H1 (cell line): ENCODE measurements at regions not wholly inside any gene's neighbourhood (a gene's known extent, or its start where the extent isn't known, plus 50 kb on each side); places are given as distances from the start of the nearest gene placed in this dataset.

ENCODE experiments used
- CTCF ChIA-PET: fragments of 300-600 bp; sonication (Branson Sonifier 250); formaldehyde crosslinking; loops from one replicate; lab custom pipeline; 2021; ENCODE audit not compliant: partially characterized antibody; lab: Charles Lee
- POLR2A ChIA-PET: fragments of 300-600 bp; sonication (Branson Sonifier 250); formaldehyde crosslinking; loops from one replicate; lab custom pipeline; 2021; ENCODE audit warnings: inconsistent platforms; ENCODE audit not compliant: partially characterized antibody; lab: Charles Lee
- DNase-seq, 2 experiments: peaks; one replicate each; pipeline versions ENCODE4 v3.0.0 to v3.0.0-alpha.2; 2010 to 2022; ENCODE audit warnings: low spot score in 2 of 2, low read depth in 1 of 2, mixed read lengths in 1 of 2
- FAIRE-seq: peaks from 2 replicates; lab custom pipeline; 2011; peaks lifted over from hg19 to GRCh38; lab: Jason Lieb, UNC
- H2AFZ ChIP-seq: 2 replicates; pipeline ENCODE4 v1.8.1; 2012; ENCODE audit warnings: low read length, inconsistent platforms
- H2AK5ac ChIP-seq: 2 replicates; pipeline ENCODE4 v1.6.1; 2013; ENCODE audit warnings: low read depth, low read length
- H2BK120ac ChIP-seq: replicated peaks from 2 replicates; pipeline ENCODE3; 2013; ENCODE audit warnings: low read depth, low read length, inconsistent platforms
- H2BK12ac ChIP-seq: 2 replicates; pipeline ENCODE4 v1.6.1; 2013; ENCODE audit warnings: low read depth, low read length
- H2BK15ac ChIP-seq: 2 replicates; pipeline ENCODE4 v1.6.1; 2013; ENCODE audit warnings: low read length
- H2BK20ac ChIP-seq: 2 replicates; pipeline ENCODE4 v1.6.1; 2013; ENCODE audit warnings: low read length
- H2BK5ac ChIP-seq: 2 replicates; pipeline ENCODE4 v1.6.1; 2013; ENCODE audit warnings: low read depth, low read length
- H3K14ac ChIP-seq: 2 replicates; pipeline ENCODE4 v1.6.1; 2013; ENCODE audit warnings: inconsistent platforms; ENCODE audit not compliant: insufficient read length
- H3K18ac ChIP-seq: 2 replicates; pipeline ENCODE4 v1.6.1; 2013; ENCODE audit warnings: low read length; ENCODE audit errors: extremely low read depth
- H3K23ac ChIP-seq: 2 replicates; pipeline ENCODE4 v1.6.1; 2013; ENCODE audit warnings: inconsistent platforms; ENCODE audit not compliant: insufficient read length
- H3K23me2 ChIP-seq: 2 replicates; pipeline ENCODE4 v1.6.1; 2013; ENCODE audit warnings: low read depth, low read length
- H3K27ac ChIP-seq: 2 replicates; pipeline ENCODE4 v1.6.1; 2011; ENCODE audit warnings: low read depth, low read length, inconsistent platforms
- H3K27me3 ChIP-seq, 4 experiments: replicated peaks in 1 of 4; 1 replicate in 1 of 4; 2 replicates in 3 of 4; pipeline versions ENCODE4 v1.6.1 to v1.8.1; 2011 to 2013; ENCODE audit warnings: low read length in 3 of 4, mild to moderate bottlenecking in 3 of 4, inconsistent platforms in 2 of 4, mixed read lengths in 2 of 4, moderate library complexity in 1 of 4; ENCODE audit not compliant: control insufficient read depth in 3 of 4, insufficient read depth in 3 of 4; ENCODE audit errors: extremely low read depth in 1 of 4
- H3K36me3 ChIP-seq, 4 experiments: 2 replicates each; pipeline versions ENCODE4 v1.6.1 to v1.8.1; 2011 to 2013; ENCODE audit warnings: mild to moderate bottlenecking in 4 of 4, low read length in 3 of 4, moderate library complexity in 2 of 4, control low read depth in 1 of 4, inconsistent platforms in 1 of 4; ENCODE audit not compliant: insufficient read depth in 4 of 4, control insufficient read depth in 2 of 4
- H3K4ac ChIP-seq: replicated peaks from 2 replicates; pipeline ENCODE3; 2013; ENCODE audit warnings: low read length, low read depth, mixed read lengths, inconsistent platforms; ENCODE audit not compliant: insufficient read length
- H3K4me1 ChIP-seq, 4 experiments: replicated peaks in 1 of 4; 1 replicate in 1 of 4; 2 replicates in 3 of 4; pipeline versions ENCODE4 v1.6.1 to v1.8.1; 2011 to 2013; ENCODE audit warnings: low read length in 3 of 4, inconsistent platforms in 2 of 4, mixed read lengths in 1 of 4; ENCODE audit not compliant: insufficient read depth in 4 of 4, control insufficient read depth in 3 of 4
- H3K4me2 ChIP-seq, 2 experiments: 2 replicates each; pipeline versions ENCODE4 v1.6.1 to v1.8.1; 2011 to 2013; ENCODE audit warnings: low read depth in 2 of 2, low read length in 2 of 2, control low read depth in 1 of 2, inconsistent platforms in 1 of 2, mild to moderate bottlenecking in 1 of 2; ENCODE audit not compliant: insufficient read depth in 1 of 2
- H3K4me3 ChIP-seq, 4 experiments: fragments of 200-600, 300-600 bp in 1 of 4; sonication (generic), shearing (Covaris generic), sonication (Bioruptor Twin) in 1 of 4; 2 replicates each; pipeline versions ENCODE4 v1.5.1 to v1.8.1; 2011 to 2016; ENCODE audit warnings: low read length in 4 of 4, low read depth in 3 of 4, control low read depth in 2 of 4, inconsistent platforms in 2 of 4, mild to moderate bottlenecking in 2 of 4, mixed read lengths in 1 of 4, moderate library complexity in 1 of 4; ENCODE audit not compliant: insufficient read depth in 2 of 4; ENCODE audit errors: extremely low read depth in 1 of 4
- H3K56ac ChIP-seq: replicated peaks from 2 replicates; pipeline ENCODE3; 2013; ENCODE audit warnings: low read depth, mild to moderate bottlenecking, mixed read lengths, low read length, inconsistent platforms; ENCODE audit not compliant: insufficient read length
- H3K79me1 ChIP-seq: 2 replicates; pipeline ENCODE4 v1.6.1; 2013; ENCODE audit warnings: low read depth, low read length, control low read depth
- H3K79me2 ChIP-seq, 2 experiments: 2 replicates each; pipeline versions ENCODE4 v1.6.1 to v1.8.1; 2012 to 2013; ENCODE audit warnings: low read length in 2 of 2, mild to moderate bottlenecking in 2 of 2, inconsistent platforms in 1 of 2; ENCODE audit not compliant: insufficient read depth in 2 of 2, control insufficient read depth in 1 of 2
- H3K9ac ChIP-seq, 4 experiments: replicated peaks in 1 of 4; 1 replicate in 1 of 4; 2 replicates in 3 of 4; pipeline versions ENCODE4 v1.6.1 to v1.8.1; 2011 to 2013; ENCODE audit warnings: low read depth in 3 of 4, low read length in 3 of 4, control low read depth in 2 of 4, mild to moderate bottlenecking in 2 of 4, moderate library complexity in 2 of 4, inconsistent platforms in 1 of 4; ENCODE audit errors: extremely low read depth in 1 of 4
- H3K9me3 ChIP-seq, 2 experiments: 2 replicates each; pipeline versions ENCODE4 v1.6.1 to v1.8.1; 2012 to 2013; ENCODE audit warnings: mild to moderate bottlenecking in 2 of 2, moderate library complexity in 2 of 2, control low read depth in 1 of 2, inconsistent platforms in 1 of 2, low read depth in 1 of 2, low read length in 1 of 2, mixed read lengths in 1 of 2; ENCODE audit not compliant: insufficient read depth in 2 of 2
- H4K20me1 ChIP-seq, 2 experiments: replicated peaks in 1 of 2; 2 replicates each; pipeline versions ENCODE3 to v1.8.1; 2011 to 2013; ENCODE audit warnings: inconsistent platforms in 2 of 2, low read length in 2 of 2, mild to moderate bottlenecking in 1 of 2; ENCODE audit not compliant: insufficient read depth in 2 of 2, control insufficient read depth in 1 of 2
- H4K5ac ChIP-seq: 2 replicates; pipeline ENCODE4 v1.6.1; 2013; ENCODE audit warnings: low read length, low read depth, mixed read lengths, inconsistent platforms; ENCODE audit not compliant: insufficient read length
- H4K8ac ChIP-seq: 2 replicates; pipeline ENCODE4 v1.8.0; 2013; ENCODE audit warnings: mild to moderate bottlenecking, moderate library complexity, low read length, inconsistent platforms; ENCODE audit not compliant: insufficient read depth; ENCODE audit errors: extremely low read depth
- H4K91ac ChIP-seq: replicated peaks from 2 replicates; pipeline ENCODE3; 2013; ENCODE audit warnings: low read length, mixed read lengths, inconsistent platforms; ENCODE audit not compliant: insufficient read length
- ASH2L ChIP-seq: fragments of 200-600, 300-600 bp; sonication (generic); IDR thresholded peaks from one replicate; pipeline ENCODE4 v1.7.1; 2017; ENCODE audit warnings: low read length
- CHD1 ChIP-seq: IDR thresholded peaks from 2 replicates; pipeline ENCODE4 v1.6.1; 2012; ENCODE audit warnings: low read depth, low read length, improper control_type of control experiment
- CHD2 ChIP-seq: IDR thresholded peaks from 2 replicates; pipeline ENCODE4 v1.6.1; 2012; ENCODE audit warnings: low read length, improper control_type of control experiment
- CREB1 ChIP-seq: IDR thresholded peaks from 2 replicates; pipeline ENCODE4 v1.6.1; 2012; ENCODE audit warnings: inconsistent platforms
- EGR1 ChIP-seq: IDR thresholded peaks from 2 replicates; pipeline ENCODE4 v1.6.1; 2011; ENCODE audit warnings: low read depth, low read length, borderline replicate concordance
- EZH2 ChIP-seq: fragments of 200-600 bp; sonication (generic); IDR thresholded peaks from 2 replicates; pipeline ENCODE4 v1.7.1; 2012; ENCODE audit warnings: low read depth, mild to moderate bottlenecking, moderate library complexity, low read length, inconsistent platforms; ENCODE audit not compliant: severe bottlenecking
- NRF1 ChIP-seq: IDR thresholded peaks from 2 replicates; pipeline ENCODE4 v1.6.1; 2011; ENCODE audit warnings: mild to moderate bottlenecking, low read depth, low read length, improper control_type of control experiment
- PHF8 ChIP-seq: fragments of 200-600 bp; sonication (generic); conservative IDR thresholded peaks from 2 replicates; pipeline ENCODE4 v1.7.1; 2012; ENCODE audit warnings: low read depth, mild to moderate bottlenecking, inconsistent platforms, low read length, moderate library complexity
- POU5F1 ChIP-seq: IDR thresholded peaks from 2 replicates; pipeline ENCODE4 v1.6.1; 2011; ENCODE audit warnings: low read depth, mild to moderate bottlenecking, low read length, moderate library complexity
- RFX5 ChIP-seq: IDR thresholded peaks from 2 replicates; pipeline ENCODE4 v1.6.1; 2011; ENCODE audit warnings: low read depth, low read length, improper control_type of control experiment, borderline replicate concordance
- SP2 ChIP-seq: IDR thresholded peaks from 2 replicates; pipeline ENCODE4 v1.6.1; 2012; ENCODE audit warnings: mild to moderate bottlenecking, low read length, inconsistent platforms
- TAF7 ChIP-seq: optimal IDR thresholded peaks from 2 replicates; pipeline ENCODE3; 2011; ENCODE audit warnings: low read depth, mild to moderate bottlenecking, inconsistent platforms, low read length, moderate library complexity, borderline replicate concordance
- TEAD4 ChIP-seq: IDR thresholded peaks from 2 replicates; pipeline ENCODE4 v1.6.1; 2012; ENCODE audit warnings: low read depth, low read length, inconsistent platforms, mixed read lengths
- USF2 ChIP-seq: IDR thresholded peaks from 2 replicates; pipeline ENCODE4 v1.6.1; 2011; ENCODE audit warnings: low read length, improper control_type of control experiment
- WGBS, 2 experiments: shearing (Covaris generic) in 1 of 2; methylation state at CpG; one replicate each; pipeline versions ENCODE4 v1.1.6 to v1.1.7; 2013 to 2015; ENCODE audit warnings: low lambda C conversion rate in 2 of 2, mixed read lengths in 2 of 2, inconsistent platforms in 1 of 2, low coverage in 1 of 2, missing lambda C conversion rate in 1 of 2; ENCODE audit not compliant: insufficient replicate concordance in 2 of 2, insufficient coverage in 1 of 2, insufficient read length in 1 of 2; ENCODE audit errors: extremely low coverage in 1 of 2, missing lambda C conversion rate in 1 of 2; 5-methylcytosine and 5-hydroxymethylcytosine counted together
- TF ChIP-seq, protein P1 (sequence below): IDR thresholded peaks from 2 replicates; pipeline ENCODE4 v1.6.1; 2012; ENCODE audit warnings: inconsistent platforms

DNA sequence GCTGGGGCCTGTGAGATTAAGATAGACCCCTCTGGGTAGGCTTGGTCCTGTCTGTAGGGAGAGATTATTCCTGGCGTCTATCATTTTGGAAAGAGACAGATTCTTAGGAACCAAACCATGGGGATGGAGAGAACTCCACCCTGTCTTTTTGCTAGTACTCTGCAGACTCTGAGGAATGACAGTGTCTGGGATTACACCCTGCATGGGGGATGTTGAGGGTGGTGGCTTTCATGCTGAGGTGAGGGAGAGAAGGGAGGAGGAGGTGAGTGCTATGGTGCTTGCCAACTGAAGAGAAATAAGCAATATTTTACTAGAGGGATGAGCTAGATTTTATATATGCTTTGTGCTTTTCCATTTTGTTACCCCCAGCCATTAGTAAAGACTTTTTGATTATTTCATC, 74.5 kb upstream of the PCDH8 start:
- no peaks in the 10 kb centered on the region for H3K23me2 ChIP-seq
- no peak overlapping the region for H3K4me2 ChIP-seq
- no peaks in the 10 kb centered on the region for H3K79me2 ChIP-seq
- no peak overlapping the region for H3K9ac ChIP-seq
- H2BK20ac ChIP-seq: no peak overlapping the region
- no peak overlapping the region for H3K18ac ChIP-seq
- H3K23ac ChIP-seq: no peak overlapping the region
- 100% methylated on average over 1 of the region's 1 CpG; no CpG with 5 or more reads in 1 of the 2 experiments for WGBS, 2 experiments
- FAIRE-seq (no peak), DNase-seq (no peak)
- no peak overlapping the region for H2AK5ac ChIP-seq
- no peaks in the 10 kb centered on the region for H3K9me3 ChIP-seq
- POLR2A ChIA-PET: no interaction called here
- no peak overlapping the region for H2BK120ac ChIP-seq
- H3K27me3 ChIP-seq: no peaks in the 10 kb centered on the region
- H3K14ac ChIP-seq: no peak overlapping the region
- H2BK12ac ChIP-seq: no peak overlapping the region
- H3K4me3 ChIP-seq: no peak overlapping the region
- no peaks in the 10 kb centered on the region for H4K20me1 ChIP-seq
- H3K27ac ChIP-seq: no peak overlapping the region
- no peaks in the 10 kb centered on the region for H3K36me3 ChIP-seq
- no peak overlapping the region for H2AFZ ChIP-seq
- H4K8ac ChIP-seq: no peak overlapping the region
- no peak overlapping the region for H4K5ac ChIP-seq
- peaks cover 0 to 4% (median 0%) of the 10 kb centered on the region in 4 experiments; a peak in 3 of 7 replicates for H3K4me1 ChIP-seq
- no peak overlapping the region for H4K91ac ChIP-seq
- no peak overlapping the region for H3K56ac ChIP-seq
- no peak overlapping the region for H3K4ac ChIP-seq
- H2BK5ac ChIP-seq: no peak overlapping the region
- CTCF ChIA-PET: interaction anchor here (0.6 to 1.3 kb wide), 6 partner anchors 11 to 62 kb away, joined by 3 to 5 read pairs (median 3); no protein-coding TSS in a partner anchor
- no peaks in the 10 kb centered on the region for H3K79me1 ChIP-seq
- no peak overlapping the region for H2BK15ac ChIP-seq
- TF ChIP-seq, protein P1, sequence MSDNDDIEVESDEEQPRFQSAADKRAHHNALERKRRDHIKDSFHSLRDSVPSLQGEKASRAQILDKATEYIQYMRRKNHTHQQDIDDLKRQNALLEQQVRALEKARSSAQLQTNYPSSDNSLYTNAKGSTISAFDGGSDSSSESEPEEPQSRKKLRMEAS: no peak
- TF ChIP-seq PHF8 (no peak), EZH2 (no peak), CHD2 (no peak), POU5F1 (no peak), TEAD4 (no peak), ASH2L (no peak), CREB1 (no peak), RFX5 (no peak), TAF7 (no peak), SP2 (no peak), USF2 (no peak), CHD1 (no peak), EGR1 (no peak), NRF1 (no peak)
